ENCODE measurements at regions not wholly inside any gene's neighbourhood (a gene's known extent, or its start where the extent isn't known, plus 50 kb on each side); places are given as distances from the start of the nearest gene placed in this dataset.

- Histone ChIP-seq H3K4me2 (ENCODE audit: low read depth, low read length) (peak overlapping the region; percentile 55), H3F3A (ENCODE audit: insufficient read depth, low read length) (peaks cover 18% of the 10 kb centered on the region), H3K9me2 (replicated peaks; ENCODE audit: insufficient read depth, low read length) (no peaks in the 10 kb centered on the region), H3K9ac (ENCODE audit: low read length) (peak overlapping the region; percentile 39), H3K9me3 (replicated peaks; ENCODE audit: insufficient read depth, low read length) (no peaks in the 10 kb centered on the region), H3K79me2 (ENCODE audit: low read length) (no peaks in the 10 kb centered on the region), H4K20me1 (ENCODE audit: insufficient read depth, low read length) (no peaks in the 10 kb centered on the region), H3K4me3 (ENCODE audit: low read length) (no peak overlapping the region; the same call in 1 of the 2 replicates), H2AFZ (ENCODE audit: low read length) (peak overlapping the region; percentile 32), H3K27ac (ENCODE audit: low read length) (peak overlapping the region; percentile 90), H3K36me3 (replicated peaks; ENCODE audit: insufficient read depth, low read length) (no peaks in the 10 kb centered on the region), H3K27me3 (replicated peaks; ENCODE audit: insufficient read depth, low read length) (no peaks in the 10 kb centered on the region), H3K4me1 (ENCODE audit: low read length) (peaks cover 30% of the 10 kb centered on the region)
- TF ChIP-seq EZH2 (optimal IDR thresholded peaks at IDR 0.05; ENCODE audit: low read depth, low read length) (no peak), CTCF (IDR thresholded peaks at IDR 0.05; ENCODE audit: low read length) (no peak), EZH2phosphoT487 (IDR thresholded peaks at IDR 0.05; ENCODE audit: low read length) (no peak)
- DNase-seq: peak; percentile 97
Measured at GRCh38 chr7:47647181-47647917, 65.4 kb upstream of the TNS3 start.

- Histone ChIP-seq H3K9ac (ENCODE audit: low read length) (no peak overlapping the region), H4K20me1 (ENCODE audit: insufficient read depth, low read length) (no peaks in the 10 kb centered on the region), H3K27ac (ENCODE audit: low read length) (no peak overlapping the region), H3K4me3 (ENCODE audit: low read length) (no peak overlapping the region), H2AFZ (ENCODE audit: low read length) (no peak overlapping the region), H3K79me2 (ENCODE audit: low read length) (no peaks in the 10 kb centered on the region), H3K27me3 (replicated peaks; ENCODE audit: insufficient read depth, low read length) (no peaks in the 10 kb centered on the region), H3K9me3 (replicated peaks; ENCODE audit: insufficient read depth, low read length) (no peaks in the 10 kb centered on the region), H3K9me2 (replicated peaks; ENCODE audit: insufficient read depth, low read length) (no peaks in the 10 kb centered on the region), H3K4me2 (ENCODE audit: low read depth, low read length) (no peak overlapping the region), H3K36me3 (replicated peaks; ENCODE audit: insufficient read depth, low read length) (no peaks in the 10 kb centered on the region), H3F3A (ENCODE audit: insufficient read depth, low read length) (peaks cover 18% of the 10 kb centered on the region), H3K4me1 (ENCODE audit: low read length) (peaks cover 30% of the 10 kb centered on the region)
- DNase-seq: no peak
- no peak for TF ChIP-seq CTCF (IDR thresholded peaks at IDR 0.05; ENCODE audit: low read length)
- no peak for TF ChIP-seq EZH2phosphoT487 (IDR thresholded peaks at IDR 0.05; ENCODE audit: low read length)
- no peak for TF ChIP-seq EZH2 (optimal IDR thresholded peaks at IDR 0.05; ENCODE audit: low read depth, low read length)
Measured at GRCh38 chr7:47643716-47644400, 61.9 kb upstream of the TNS3 start.

GRCh38 chr7:47640265-47640664, 58.4 kb upstream of the TNS3 start:
- Histone ChIP-seq H3K36me3 (replicated peaks; ENCODE audit: insufficient read depth, low read length) (no peaks in the 10 kb centered on the region), H3K9me3 (replicated peaks; ENCODE audit: insufficient read depth, low read length) (no peaks in the 10 kb centered on the region), H3K4me3 (ENCODE audit: low read length) (no peak overlapping the region), H3K9ac (ENCODE audit: low read length) (no peak overlapping the region), H2AFZ (ENCODE audit: low read length) (no peak overlapping the region), H3K79me2 (ENCODE audit: low read length) (no peaks in the 10 kb centered on the region), H3K4me2 (ENCODE audit: low read depth, low read length) (no peak overlapping the region), H3K27me3 (replicated peaks; ENCODE audit: insufficient read depth, low read length) (no peaks in the 10 kb centered on the region), H3K9me2 (replicated peaks; ENCODE audit: insufficient read depth, low read length) (no peaks in the 10 kb centered on the region), H3K27ac (ENCODE audit: low read length) (no peak overlapping the region), H4K20me1 (ENCODE audit: insufficient read depth, low read length) (no peaks in the 10 kb centered on the region), H3K4me1 (ENCODE audit: low read length) (no peaks in the 10 kb centered on the region), H3F3A (ENCODE audit: insufficient read depth, low read length) (no peaks in the 10 kb centered on the region)
- no peak for DNase-seq
- TF ChIP-seq CTCF (IDR thresholded peaks at IDR 0.05; ENCODE audit: low read length) (no peak), EZH2 (optimal IDR thresholded peaks at IDR 0.05; ENCODE audit: low read depth, low read length) (no peak), EZH2phosphoT487 (IDR thresholded peaks at IDR 0.05; ENCODE audit: low read length) (no peak)

Data from MM.1S (cell line).